HCT116 (cell line): ENCODE measurements at regions not wholly inside any gene's neighbourhood (a gene's known extent, or its start where the extent isn't known, plus 50 kb on each side); places are given as distances from the start of the nearest gene placed in this dataset.

Experiments used
- ATAC-seq: fragments of 200-7000 bp; cut with Tn5 transposase; 2 replicates; pipeline ENCODE4 v1.9.1; 2020; ENCODE audit warnings: mild to moderate bottlenecking, moderate library complexity
- BruUV-seq: library from RNA; stranded (reverse); fragments of 400-500 nt; replicated peaks from 2 replicates; lab custom pipeline; 2021; lab: Mats Ljungman, UMichigan
- CTCF ChIA-PET: fragments of 300-600 bp; sonication (Branson Sonifier 250); formaldehyde crosslinking; loops from one replicate; lab custom pipeline; 2021; ENCODE audit warnings: antibody characterized with exemption; lab: Charles Lee
- POLR2A ChIA-PET: fragments of 300-600, 350-600 bp; sonication (Branson Sonifier 250); formaldehyde crosslinking; loops from one replicate; lab custom pipeline; 2021; ENCODE audit warnings: antibody characterized with exemption; lab: Charles Lee
- RAD21 ChIA-PET, 2 experiments: fragments of 300-600 bp; sonication (Branson Sonifier 250); formaldehyde crosslinking; loops; one replicate each; lab custom pipeline; 2023; ENCODE audit warnings: low total read pairs in 2 of 2; ENCODE audit not compliant: uncharacterized antibody in 2 of 2, unreplicated experiment in 2 of 2, low non-redundant PET in 1 of 2; lab: Charles Lee
- DNase-seq: peaks from one replicate; pipeline ENCODE4 v3.0.0-alpha.2; 2010; ENCODE audit warnings: low read depth, low spot score
- H2AFZ ChIP-seq: fragments of 200-600 bp; shearing (Covaris generic), sonication (generic); 2 replicates; pipeline ENCODE4 v1.6.1; 2017; ENCODE audit warnings: low read depth, mixed run types, mixed read lengths, antibody characterized with exemption, low read length; ENCODE audit not compliant: poor library complexity, severe bottlenecking
- H3K27ac ChIP-seq: 2 replicates; pipeline ENCODE4 v1.5.1; 2012; ENCODE audit warnings: low read depth, low read length
- H3K27me3 ChIP-seq: fragments of 200-600 bp; sonication (generic); 2 replicates; pipeline ENCODE4 v1.6.1; 2016; ENCODE audit warnings: mixed run types, low read length, mixed read lengths; ENCODE audit not compliant: insufficient read depth
- H3K36me3 ChIP-seq, 2 experiments: fragments of 200-500 bp in 1 of 2; fragments of 200-600 bp in 1 of 2; sonication (Bioruptor generic) in 1 of 2; sonication (generic) in 1 of 2; 2 replicates each; pipeline versions ENCODE4 v1.5.1 to v1.6.1; 2014 to 2016; ENCODE audit warnings: low read length in 2 of 2, inconsistent platforms in 1 of 2, mixed read lengths in 1 of 2, mixed run types in 1 of 2; ENCODE audit not compliant: insufficient read depth in 2 of 2, control insufficient read depth in 1 of 2
- H3K4me1 ChIP-seq, 2 experiments: fragments of 200-600 bp in 1 of 2; sonication (generic) in 1 of 2; 2 replicates each; pipeline versions ENCODE4 v1.5.1 to v1.6.1; 2012 to 2017; ENCODE audit warnings: low read length in 2 of 2, inconsistent platforms in 1 of 2, mild to moderate bottlenecking in 1 of 2, mixed read lengths in 1 of 2, mixed run types in 1 of 2, moderate library complexity in 1 of 2; ENCODE audit not compliant: insufficient read depth in 2 of 2, control insufficient read depth in 1 of 2
- H3K4me2 ChIP-seq: fragments of 200-600 bp; sonication (generic); 2 replicates; pipeline ENCODE4 v1.6.1; 2017; ENCODE audit warnings: mixed run types, low read length, mixed read lengths
- H3K4me3 ChIP-seq, 2 experiments: fragments of 200-600 bp in 1 of 2; sonication (generic) in 1 of 2; replicated peaks in 1 of 2; 2 replicates each; pipeline ENCODE4 v1.5.1; 2011 to 2016; ENCODE audit warnings: low read length in 2 of 2, control low read depth in 1 of 2, low read depth in 1 of 2, mild to moderate bottlenecking in 1 of 2, mixed read lengths in 1 of 2, mixed run types in 1 of 2
- H3K79me2 ChIP-seq: fragments of 200-600 bp; sonication (generic); 2 replicates; pipeline ENCODE4 v1.6.1; 2017; ENCODE audit warnings: mild to moderate bottlenecking, mixed run types, low read length, moderate library complexity, mixed read lengths; ENCODE audit not compliant: insufficient read depth
- H3K9ac ChIP-seq: fragments of 200-600 bp; sonication (generic); 2 replicates; pipeline ENCODE4 v1.6.1; 2016; ENCODE audit warnings: low read length, mixed read lengths
- H3K9me2 ChIP-seq: fragments of 200-600 bp; sonication (generic), shearing (Covaris generic); 2 replicates; pipeline ENCODE4 v1.6.1; 2017; ENCODE audit warnings: mixed run types, mild to moderate bottlenecking, moderate library complexity; ENCODE audit not compliant: insufficient read depth
- H3K9me3 ChIP-seq, 2 experiments: fragments of 200-500 bp in 1 of 2; fragments of 200-600 bp in 1 of 2; sonication (Bioruptor generic) in 1 of 2; sonication (generic) in 1 of 2; 2 replicates each; pipeline ENCODE4 v1.6.1; 2014 to 2017; ENCODE audit warnings: low read length in 2 of 2, mixed read lengths in 2 of 2, inconsistent platforms in 1 of 2, low read depth in 1 of 2, mild to moderate bottlenecking in 1 of 2, mixed run types in 1 of 2, moderate library complexity in 1 of 2; ENCODE audit not compliant: control insufficient read depth in 1 of 2, insufficient read depth in 1 of 2
- H4K20me1 ChIP-seq: fragments of 200-600 bp; sonication (generic), shearing (Covaris generic); 2 replicates; pipeline ENCODE4 v1.6.1; 2017; ENCODE audit warnings: mixed run types, mild to moderate bottlenecking, moderate library complexity; ENCODE audit not compliant: insufficient read depth
- ATF3 ChIP-seq: IDR thresholded peaks from 2 replicates; pipeline ENCODE4 v1.6.1; 2012
- CEBPB ChIP-seq: IDR thresholded peaks from 2 replicates; pipeline ENCODE4 v1.6.1; 2012; ENCODE audit warnings: low read depth
- CTCF ChIP-seq, 3 experiments: fragments of 200-600 bp in 1 of 3; sonication (generic) in 1 of 3; IDR thresholded peaks in 2 of 3; conservative IDR thresholded peaks in 1 of 3; 2 replicates each; pipeline ENCODE4 v1.5.1; 2012 to 2017; ENCODE audit warnings: low read depth in 2 of 3, low read length in 2 of 3, antibody characterized with exemption in 1 of 3, borderline replicate concordance in 1 of 3, control low read depth in 1 of 3, mild to moderate bottlenecking in 1 of 3, mixed read lengths in 1 of 3, mixed run types in 1 of 3, moderate library complexity in 1 of 3; ENCODE audit not compliant: insufficient read depth in 1 of 3
- EGR1 ChIP-seq: IDR thresholded peaks from 2 replicates; pipeline ENCODE4 v1.6.1; 2012; ENCODE audit warnings: low read depth
- EZH2 ChIP-seq: fragments of 200-600 bp; sonication (generic); IDR thresholded peaks from 2 replicates; pipeline ENCODE4 v1.6.1; 2017; ENCODE audit warnings: antibody characterized with exemption, mixed run types
- EZH2phosphoT487 ChIP-seq: fragments of 200-600 bp; IDR thresholded peaks from 2 replicates; pipeline ENCODE4 v1.6.1; 2018; ENCODE audit warnings: antibody characterized with exemption, borderline replicate concordance
- FOSL1 ChIP-seq: IDR thresholded peaks from 2 replicates; pipeline ENCODE4 v1.6.1; 2012; ENCODE audit warnings: low read depth
- POLR2AphosphoS5 ChIP-seq: IDR thresholded peaks from 2 replicates; pipeline ENCODE4 v1.6.1; 2011; ENCODE audit warnings: mild to moderate bottlenecking, low read depth, low read length, moderate library complexity
- RAD21 ChIP-seq: IDR thresholded peaks from 2 replicates; pipeline ENCODE4 v1.6.1; 2012; ENCODE audit warnings: low read depth, mild to moderate bottlenecking
- REST ChIP-seq: IDR thresholded peaks from 2 replicates; pipeline ENCODE4 v1.6.1; 2012; ENCODE audit warnings: low read depth
- SIN3A ChIP-seq: IDR thresholded peaks from 2 replicates; pipeline ENCODE4 v1.6.1; 2012; ENCODE audit warnings: low read depth
- SRF ChIP-seq: IDR thresholded peaks from 2 replicates; pipeline ENCODE4 v1.6.1; 2012; ENCODE audit warnings: low read depth
- TCF7L2 ChIP-seq: IDR thresholded peaks from 2 replicates; pipeline ENCODE4 v1.7.0; 2011; ENCODE audit warnings: borderline replicate concordance, inconsistent platforms; ENCODE audit not compliant: insufficient read depth, insufficient read length; ENCODE audit errors: extremely low read depth
- YY1 ChIP-seq: IDR thresholded peaks from 2 replicates; pipeline ENCODE4 v1.6.1; 2011; ENCODE audit warnings: low read length, low read depth, moderate library complexity, mild to moderate bottlenecking; ENCODE audit not compliant: insufficient replicate concordance; ENCODE audit errors: extremely low read depth
- ZFX ChIP-seq: fragments of 450-650 bp; IDR thresholded peaks from 2 replicates; pipeline ENCODE4 v1.6.1; 2017
- ZNF274 ChIP-seq: fragments of 200-500 bp; sonication (Bioruptor generic); IDR thresholded peaks from 2 replicates; pipeline ENCODE4 v1.6.1; 2014; ENCODE audit warnings: mild to moderate bottlenecking, low read depth, low read length, inconsistent platforms
- intact Hi-C: fragments of 100-400 bp; cut with micrococcal nuclease; formaldehyde crosslinking; loops from 2 replicates; pipeline ENCODE4 v1.10.0; 2022

DNA sequence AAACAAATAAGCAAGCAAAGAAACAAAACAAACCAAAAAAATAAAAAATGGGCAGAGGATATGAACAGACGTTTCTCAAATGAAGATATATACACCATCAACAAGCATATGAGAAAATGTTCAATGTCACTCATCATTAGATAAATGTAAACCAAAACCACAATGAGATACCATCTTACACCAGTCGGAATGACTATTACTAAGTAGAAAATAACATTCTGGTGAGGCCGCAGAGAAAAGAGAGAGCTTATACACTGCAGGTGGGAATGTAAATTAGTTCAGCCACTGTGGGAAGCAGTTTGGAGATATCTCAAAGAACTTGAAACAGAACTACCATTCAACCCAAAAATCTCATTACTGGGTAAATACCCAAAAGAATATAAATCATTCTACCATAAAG lies 321.0 kb upstream of the SLIT2 start (continued):
- TF ChIP-seq ATF3 (no peak), EZH2phosphoT487 (no peak), CTCF (IDR thresholded peaks at IDR 0.05 in 2 of 3, conservative IDR thresholded peaks at IDR 0.05 in 1 of 3; ENCODE audit: borderline replicate concordance in 1 of 3, insufficient read depth in 1 of 3, low read depth in 2 of 3, low read length in 2 of 3) (no peak)
- TF ChIP-seq, all 23 proteins: peak for 0

DNA sequence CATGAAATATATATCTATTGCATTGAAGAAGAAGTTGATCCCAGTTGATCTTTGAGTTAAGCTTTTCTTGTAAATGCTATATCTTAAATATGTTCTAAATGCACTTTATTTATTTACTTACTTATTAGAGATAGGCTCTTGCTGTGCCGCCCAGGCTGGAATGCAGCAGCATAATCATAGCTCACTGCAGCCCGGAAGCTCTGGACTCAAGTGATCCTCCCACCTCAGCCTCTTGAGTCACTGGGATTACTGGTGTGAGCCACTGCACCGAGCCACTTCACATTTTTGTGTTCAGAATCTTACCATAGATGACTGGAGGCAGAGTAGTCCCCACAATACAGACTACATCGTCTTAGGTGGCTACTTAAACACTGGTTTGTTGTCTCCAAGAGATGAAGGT lies 324.3 kb upstream of the SLIT2 start:
- intact Hi-C loops, result no loop called here
- no peaks in the 10 kb centered on the region for H3K79me2 ChIP-seq
- H3K9me2 ChIP-seq, result no peaks in the 10 kb centered on the region
- no peak overlapping the region for H3K4me2 ChIP-seq
- H3K9me3 ChIP-seq, result no peaks in the 10 kb centered on the region
- ChIA-PET RAD21 (no interaction called here), CTCF (no interaction called here), POLR2A (no interaction called here)
- no peaks in the 10 kb centered on the region for H4K20me1 ChIP-seq
- TF ChIP-seq EZH2 (no peak), YY1 (no peak), ZFX (no peak), EGR1 (no peak), ZNF274 (no peak), SIN3A (no peak), REST (no peak), RAD21 (no peak), POLR2AphosphoS5 (no peak), SRF (no peak), FOSL1 (no peak), EZH2phosphoT487 (no peak), ATF3 (no peak), TCF7L2 (no peak), CEBPB (no peak), CTCF (IDR thresholded peaks at IDR 0.05 in 2 of 3, conservative IDR thresholded peaks at IDR 0.05 in 1 of 3; ENCODE audit: borderline replicate concordance in 1 of 3, insufficient read depth in 1 of 3, low read depth in 2 of 3, low read length in 2 of 3) (no peak)
- no peak overlapping the region for H2AFZ ChIP-seq
- H3K36me3 ChIP-seq, result no peaks in the 10 kb centered on the region
- no peak overlapping the region for H3K9ac ChIP-seq
- no peak overlapping the region for H3K27ac ChIP-seq
- no TSS peak for BruUV-seq
- ATAC-seq, result no peak
- H3K4me1 ChIP-seq, result no peaks in the 10 kb centered on the region
- H3K4me3 ChIP-seq, result no peak overlapping the region
- DNase-seq, result no peak
- H3K27me3 ChIP-seq, result no peaks in the 10 kb centered on the region
